ENCODE measurements at regions not wholly inside any gene's neighbourhood (a gene's known extent, or its start where the extent isn't known, plus 50 kb on each side); places are given as distances from the start of the nearest gene placed in this dataset.

DNA sequence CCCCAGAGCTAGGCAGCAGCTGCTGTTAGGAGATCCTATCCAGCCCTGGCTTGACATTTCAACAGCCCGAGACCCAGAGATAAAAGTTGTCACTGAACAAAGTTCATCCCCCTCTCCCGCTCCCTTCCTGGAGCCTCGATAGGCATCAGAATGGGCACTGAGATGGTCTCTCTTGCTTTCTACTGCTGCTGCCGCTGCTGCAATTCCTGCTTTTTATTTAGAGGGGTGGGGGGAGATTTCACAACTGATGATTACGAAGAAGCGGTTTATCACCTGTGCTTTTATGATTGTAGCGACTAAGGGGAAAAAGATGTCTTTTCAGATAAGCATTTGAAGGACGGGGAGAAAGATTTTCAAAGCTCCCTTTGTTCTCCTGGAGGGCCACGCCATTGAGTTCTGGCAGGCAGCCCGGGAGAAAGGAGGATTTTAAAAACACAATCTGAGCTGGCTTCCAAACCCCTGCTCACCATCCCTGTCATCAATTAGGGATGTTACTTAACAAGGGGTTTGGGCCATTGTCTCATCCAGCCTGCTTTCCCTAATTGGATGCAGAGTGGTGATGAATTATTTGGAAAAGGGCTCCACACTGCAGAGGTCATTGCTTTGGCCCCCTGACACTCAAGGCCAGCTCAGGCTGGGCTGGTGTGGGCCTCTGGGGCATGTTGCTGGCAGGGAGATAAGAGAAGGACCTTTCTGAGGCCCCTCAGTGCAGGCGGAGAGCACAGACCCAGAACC lies 344.7 kb downstream of the BUD13 start (continued):
- TF ChIP-seq, protein P1, sequence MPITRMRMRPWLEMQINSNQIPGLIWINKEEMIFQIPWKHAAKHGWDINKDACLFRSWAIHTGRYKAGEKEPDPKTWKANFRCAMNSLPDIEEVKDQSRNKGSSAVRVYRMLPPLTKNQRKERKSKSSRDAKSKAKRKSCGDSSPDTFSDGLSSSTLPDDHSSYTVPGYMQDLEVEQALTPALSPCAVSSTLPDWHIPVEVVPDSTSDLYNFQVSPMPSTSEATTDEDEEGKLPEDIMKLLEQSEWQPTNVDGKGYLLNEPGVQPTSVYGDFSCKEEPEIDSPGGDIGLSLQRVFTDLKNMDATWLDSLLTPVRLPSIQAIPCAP (CRISPR knock-in tag; IDR thresholded peaks at IDR 0.05; ENCODE audit: low read depth) = no peak
- no peak; the same call in 1 of the 2 replicates for TF ChIP-seq BCL6 (CRISPR knock-in tag; IDR thresholded peaks at IDR 0.05)
- TF ChIP-seq CCDC6 (CRISPR knock-in tag; IDR thresholded peaks at IDR 0.05) = peak; percentile 73; the same call in 1 of the 2 replicates
- no peak; the same call in 1 of the 2 replicates for TF ChIP-seq ZNF263 (CRISPR knock-in tag; IDR thresholded peaks at IDR 0.05)
- TF ChIP-seq, protein P2, sequence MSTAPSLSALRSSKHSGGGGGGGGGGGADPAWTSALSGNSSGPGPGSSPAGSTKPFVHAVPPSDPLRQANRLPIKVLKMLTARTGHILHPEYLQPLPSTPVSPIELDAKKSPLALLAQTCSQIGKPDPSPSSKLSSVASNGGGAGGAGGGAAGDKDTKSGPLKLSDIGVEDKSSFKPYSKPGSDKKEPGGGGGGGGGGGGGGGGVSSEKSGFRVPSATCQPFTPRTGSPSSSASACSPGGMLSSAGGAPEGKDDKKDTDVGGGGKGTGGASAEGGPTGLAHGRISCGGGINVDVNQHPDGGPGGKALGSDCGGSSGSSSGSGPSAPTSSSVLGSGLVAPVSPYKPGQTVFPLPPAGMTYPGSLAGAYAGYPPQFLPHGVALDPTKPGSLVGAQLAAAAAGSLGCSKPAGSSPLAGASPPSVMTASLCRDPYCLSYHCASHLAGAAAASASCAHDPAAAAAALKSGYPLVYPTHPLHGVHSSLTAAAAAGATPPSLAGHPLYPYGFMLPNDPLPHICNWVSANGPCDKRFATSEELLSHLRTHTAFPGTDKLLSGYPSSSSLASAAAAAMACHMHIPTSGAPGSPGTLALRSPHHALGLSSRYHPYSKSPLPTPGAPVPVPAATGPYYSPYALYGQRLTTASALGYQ (CRISPR knock-in tag; IDR thresholded peaks at IDR 0.05) = peak; percentile 32; the same call in 1 of the 2 replicates
- TF ChIP-seq CREB1 (IDR thresholded peaks at IDR 0.05) = no peak
- peak; percentile 80 for TF ChIP-seq CREB1 (CRISPR knock-in tag; IDR thresholded peaks at IDR 0.05)
- TF ChIP-seq ELF4 (CRISPR knock-in tag; IDR thresholded peaks at IDR 0.05; ENCODE audit: borderline replicate concordance) = peak; percentile 22; the same call in 1 of the 2 replicates
- peak; percentile 62; the same call in 1 of the 2 replicates for TF ChIP-seq ZMAT3 (CRISPR knock-in tag; conservative IDR thresholded peaks at IDR 0.05)
- peak; percentile 84 for TF ChIP-seq GATAD2A (CRISPR knock-in tag; IDR thresholded peaks at IDR 0.05)
- TF ChIP-seq KLF16 (CRISPR knock-in tag; IDR thresholded peaks at IDR 0.05) = peak in 1 of 2 experiments; percentile 55; a peak in 1 of 4 replicates
- no peak for TF ChIP-seq ZNF343 (CRISPR knock-in tag; IDR thresholded peaks at IDR 0.05)
- no peak for TF ChIP-seq HNRNPUL1 (IDR thresholded peaks at IDR 0.05; ENCODE audit: low read depth, low read length)
- 0 out of 2 replicates have a peak, but pooled peaks have one; percentile 39 for TF ChIP-seq HIVEP1 (CRISPR knock-in tag; IDR thresholded peaks at IDR 0.05)
- TF ChIP-seq YY1 (IDR thresholded peaks at IDR 0.05; ENCODE audit: insufficient read depth, insufficient replicate concordance, low read depth, low read length) = peak; percentile 37
- TF ChIP-seq ZFP36L1 (CRISPR knock-in tag; IDR thresholded peaks at IDR 0.05) = no peak
- TF ChIP-seq ZHX1 (CRISPR knock-in tag; IDR thresholded peaks at IDR 0.05; ENCODE audit: low read depth) = no peak
- TF ChIP-seq SAP130 (CRISPR knock-in tag; IDR thresholded peaks at IDR 0.05; ENCODE audit: low read depth) = peak; percentile 64
- TF ChIP-seq ZNF230 (CRISPR knock-in tag; IDR thresholded peaks at IDR 0.05) = peak; percentile 34; the same call in 1 of the 2 replicates
- peak; percentile 75 for TF ChIP-seq ATF1 (CRISPR knock-in tag; IDR thresholded peaks at IDR 0.05)
- TF ChIP-seq HDAC2 (CRISPR knock-in tag; IDR thresholded peaks at IDR 0.05) = peak; percentile 35
- TF ChIP-seq SAFB2 (CRISPR knock-in tag; IDR thresholded peaks at IDR 0.05; ENCODE audit: borderline replicate concordance, low read depth) = 0 out of 2 replicates have a peak, but pooled peaks have one; percentile 43
- peak; percentile 26; the same call in 1 of the 2 replicates for TF ChIP-seq ZNF761 (CRISPR knock-in tag; conservative IDR thresholded peaks at IDR 0.05)

All from HepG2 (cell line).